Type B pancreatic cell (in vitro differentiated cells): ENCODE measurements at regions not wholly inside any gene's neighbourhood (a gene's known extent, or its start where the extent isn't known, plus 50 kb on each side); places are given as distances from the start of the nearest gene placed in this dataset.

Experiments
- DNase-seq: peaks from one replicate; pipeline ENCODE4 v3.0.0; 2021; ENCODE audit warnings: mixed read lengths; ENCODE audit not compliant: unreplicated experiment; ENCODE audit errors: extremely low spot score
- H3K27ac Mint-ChIP-seq: 2 replicates; pipeline ENCODE4 v1.8.0; 2021; ENCODE audit warnings: mild to moderate bottlenecking, mixed read lengths
- H3K27me3 Mint-ChIP-seq: 2 replicates; pipeline ENCODE4 v1.8.0; 2021; ENCODE audit warnings: mixed read lengths
- H3K36me3 Mint-ChIP-seq: 2 replicates; pipeline ENCODE4 v1.8.0; 2021; ENCODE audit warnings: mixed read lengths
- H3K4me1 Mint-ChIP-seq: one replicate; pipeline ENCODE4 v1.8.0; 2021; ENCODE audit warnings: mixed read lengths; ENCODE audit not compliant: unreplicated experiment
- H3K4me3 Mint-ChIP-seq: 2 replicates; pipeline ENCODE4 v1.8.0; 2021; ENCODE audit warnings: mild to moderate bottlenecking, mixed read lengths
- H3K9me3 Mint-ChIP-seq: 2 replicates; pipeline ENCODE4 v1.8.0; 2021; ENCODE audit warnings: mixed read lengths
- TF ChIP-seq, protein P1 (sequence below): fragments of 200-600 bp; sonication (generic); conservative IDR thresholded peaks from 2 replicates; pipeline ENCODE4 v1.5.0; 2021; ENCODE audit warnings: antibody characterized with exemption, mild to moderate bottlenecking

- Mint-ChIP-seq H3K9me3 (peaks cover 7% of the 10 kb centered on the region), H3K27ac (no peak overlapping the region)
These were observed 374.9 kb downstream of the PSAT1 start for GRCh38 chr9:78671785-78672184.

GRCh38 chr9:78674874-78675273 is 377.9 kb downstream of the PSAT1 start:
- Mint-ChIP-seq H3K4me1 (peaks cover 13% of the 10 kb centered on the region), H3K36me3 (no peaks in the 10 kb centered on the region), H3K4me3 (no peak overlapping the region), H3K27ac (no peak overlapping the region), H3K27me3 (peaks cover 5% of the 10 kb centered on the region), H3K9me3 (peaks cover under 1% of the 10 kb centered on the region)
- DNase-seq = no peak
- TF ChIP-seq, protein P1, sequence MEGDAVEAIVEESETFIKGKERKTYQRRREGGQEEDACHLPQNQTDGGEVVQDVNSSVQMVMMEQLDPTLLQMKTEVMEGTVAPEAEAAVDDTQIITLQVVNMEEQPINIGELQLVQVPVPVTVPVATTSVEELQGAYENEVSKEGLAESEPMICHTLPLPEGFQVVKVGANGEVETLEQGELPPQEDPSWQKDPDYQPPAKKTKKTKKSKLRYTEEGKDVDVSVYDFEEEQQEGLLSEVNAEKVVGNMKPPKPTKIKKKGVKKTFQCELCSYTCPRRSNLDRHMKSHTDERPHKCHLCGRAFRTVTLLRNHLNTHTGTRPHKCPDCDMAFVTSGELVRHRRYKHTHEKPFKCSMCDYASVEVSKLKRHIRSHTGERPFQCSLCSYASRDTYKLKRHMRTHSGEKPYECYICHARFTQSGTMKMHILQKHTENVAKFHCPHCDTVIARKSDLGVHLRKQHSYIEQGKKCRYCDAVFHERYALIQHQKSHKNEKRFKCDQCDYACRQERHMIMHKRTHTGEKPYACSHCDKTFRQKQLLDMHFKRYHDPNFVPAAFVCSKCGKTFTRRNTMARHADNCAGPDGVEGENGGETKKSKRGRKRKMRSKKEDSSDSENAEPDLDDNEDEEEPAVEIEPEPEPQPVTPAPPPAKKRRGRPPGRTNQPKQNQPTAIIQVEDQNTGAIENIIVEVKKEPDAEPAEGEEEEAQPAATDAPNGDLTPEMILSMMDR = no peak

More at GRCh38 chr9:78671785-78672184, 374.9 kb downstream of the PSAT1 start:
- H3K4me1 Mint-ChIP-seq = peaks cover 13% of the 10 kb centered on the region
- H3K4me3 Mint-ChIP-seq = no peak overlapping the region
- no peak for DNase-seq
- TF ChIP-seq, protein P1 = no peak
- peaks cover 2% of the 10 kb centered on the region for H3K27me3 Mint-ChIP-seq
- H3K36me3 Mint-ChIP-seq = no peaks in the 10 kb centered on the region

GRCh38 chr9:78676009-78676408 is 379.1 kb downstream of the PSAT1 start:
- H3K27ac Mint-ChIP-seq = no peak overlapping the region
- no peak for DNase-seq

DNA sequence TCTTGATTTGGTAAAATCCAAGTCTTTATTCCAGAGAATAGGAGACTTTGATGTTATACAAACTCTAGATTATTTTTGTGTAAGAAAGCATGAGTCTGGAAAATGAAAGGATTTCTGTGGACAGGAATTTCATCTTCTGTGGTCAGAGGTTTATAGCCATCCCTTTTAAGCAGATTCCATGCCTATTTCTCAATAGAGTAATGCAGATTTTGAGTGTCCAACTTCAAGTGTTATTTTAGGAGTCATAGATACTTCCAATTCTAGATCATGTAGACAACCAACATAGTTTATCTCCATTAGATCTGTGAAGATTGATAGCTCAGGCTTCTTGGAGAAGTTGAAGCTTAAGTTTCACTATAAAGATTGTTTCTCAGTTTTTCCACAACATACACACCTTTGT is 379.7 kb downstream of the PSAT1 start:
- Mint-ChIP-seq H3K4me1 (peaks cover 8% of the 10 kb centered on the region), H3K27me3 (peaks cover 5% of the 10 kb centered on the region), H3K27ac (no peak overlapping the region), H3K4me3 (no peak overlapping the region), H3K36me3 (no peaks in the 10 kb centered on the region), H3K9me3 (no peaks in the 10 kb centered on the region)
- TF ChIP-seq, protein P1 = no peak
- DNase-seq = no peak

More at GRCh38 chr9:78676009-78676408, 379.1 kb downstream of the PSAT1 start:
- Mint-ChIP-seq H3K9me3 (no peaks in the 10 kb centered on the region), H3K36me3 (no peaks in the 10 kb centered on the region), H3K4me1 (peaks cover 13% of the 10 kb centered on the region), H3K4me3 (no peak overlapping the region), H3K27me3 (peaks cover 5% of the 10 kb centered on the region)
- TF ChIP-seq, protein P1 = no peak

DNA sequence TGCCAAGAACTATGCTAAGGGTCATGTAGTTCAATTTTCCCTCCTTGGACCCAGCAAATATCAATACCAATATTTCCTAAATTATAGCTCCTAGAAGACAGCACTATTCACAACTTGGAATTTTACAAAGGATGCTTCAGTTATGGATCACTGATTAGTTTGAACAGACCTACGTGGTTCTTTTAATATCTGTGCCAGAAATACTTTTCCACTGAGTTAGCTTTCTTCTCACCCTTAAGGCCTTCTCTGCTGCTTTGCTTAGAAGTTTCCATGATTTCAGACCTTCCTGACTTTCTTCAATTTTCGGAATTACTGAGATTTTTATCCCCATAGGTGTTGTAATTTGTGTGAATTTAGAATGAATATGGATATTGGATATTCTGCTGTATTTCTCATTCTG is 380.4 kb downstream of the PSAT1 start:
- H3K36me3 Mint-ChIP-seq = no peaks in the 10 kb centered on the region
- peaks cover 5% of the 10 kb centered on the region for H3K27me3 Mint-ChIP-seq
- DNase-seq = no peak
- H3K4me1 Mint-ChIP-seq = peaks cover 1% of the 10 kb centered on the region
- H3K27ac Mint-ChIP-seq = no peak overlapping the region
- H3K4me3 Mint-ChIP-seq = no peak overlapping the region
- TF ChIP-seq, protein P1 = no peak
- H3K9me3 Mint-ChIP-seq = no peaks in the 10 kb centered on the region

DNA sequence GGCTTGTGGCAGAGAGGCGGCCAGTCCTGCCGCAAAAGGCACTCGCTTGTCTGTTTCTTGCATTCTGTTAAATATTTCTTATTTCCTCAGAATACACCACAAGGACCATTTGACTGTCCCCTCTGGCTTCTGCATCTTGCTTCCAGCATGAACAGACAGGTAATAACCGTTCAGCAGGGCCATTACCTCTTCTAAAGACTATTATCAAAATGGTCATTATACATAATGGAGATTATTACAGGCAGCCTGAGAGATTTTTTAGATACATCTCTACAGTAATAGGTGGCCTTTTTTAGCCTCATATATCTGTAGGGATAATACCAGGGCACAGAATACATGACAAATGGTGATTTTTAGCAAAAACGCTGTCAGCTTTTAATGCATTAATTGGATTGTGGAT is 382.0 kb downstream of the PSAT1 start:
- peaks cover 5% of the 10 kb centered on the region for H3K27me3 Mint-ChIP-seq
- no peaks in the 10 kb centered on the region for H3K36me3 Mint-ChIP-seq
- H3K4me3 Mint-ChIP-seq = no peak overlapping the region
- H3K27ac Mint-ChIP-seq = no peak overlapping the region
- no peaks in the 10 kb centered on the region for H3K9me3 Mint-ChIP-seq
- no peaks in the 10 kb centered on the region for H3K4me1 Mint-ChIP-seq
- TF ChIP-seq, protein P1 = no peak
- DNase-seq = no peak
